BE2C (cell line): ENCODE measurements at regions not wholly inside any gene's neighbourhood (a gene's known extent, or its start where the extent isn't known, plus 50 kb on each side); places are given as distances from the start of the nearest gene placed in this dataset.

Experiments
- DNase-seq: peaks from one replicate; pipeline ENCODE4 v3.0.0-alpha.2; 2020
- H3K27me3 ChIP-seq: fragments of 250-450 bp; sonication (Bioruptor Pico); 2 replicates; pipeline ENCODE4 v1.5.1; 2020; ENCODE audit warnings: mild to moderate bottlenecking
- H3K36me3 ChIP-seq: fragments of 250-450 bp; sonication (Bioruptor Pico); 2 replicates; pipeline ENCODE4 v1.5.1; 2020; ENCODE audit warnings: mild to moderate bottlenecking
- H3K4me1 ChIP-seq: fragments of 250-450 bp; sonication (Bioruptor Pico); 2 replicates; pipeline ENCODE4 v1.5.1; 2020
- H3K4me3 ChIP-seq: 2 replicates; pipeline ENCODE4 v1.5.1; 2011; ENCODE audit warnings: low read depth, low read length
- H3K9me3 ChIP-seq: fragments of 250-450 bp; sonication (Bioruptor Pico); 2 replicates; pipeline ENCODE4 v1.5.1; 2020
- CTCF ChIP-seq: IDR thresholded peaks from 2 replicates; pipeline ENCODE4 v1.5.1; 2012; ENCODE audit warnings: mild to moderate bottlenecking, low read depth, low read length

DNA sequence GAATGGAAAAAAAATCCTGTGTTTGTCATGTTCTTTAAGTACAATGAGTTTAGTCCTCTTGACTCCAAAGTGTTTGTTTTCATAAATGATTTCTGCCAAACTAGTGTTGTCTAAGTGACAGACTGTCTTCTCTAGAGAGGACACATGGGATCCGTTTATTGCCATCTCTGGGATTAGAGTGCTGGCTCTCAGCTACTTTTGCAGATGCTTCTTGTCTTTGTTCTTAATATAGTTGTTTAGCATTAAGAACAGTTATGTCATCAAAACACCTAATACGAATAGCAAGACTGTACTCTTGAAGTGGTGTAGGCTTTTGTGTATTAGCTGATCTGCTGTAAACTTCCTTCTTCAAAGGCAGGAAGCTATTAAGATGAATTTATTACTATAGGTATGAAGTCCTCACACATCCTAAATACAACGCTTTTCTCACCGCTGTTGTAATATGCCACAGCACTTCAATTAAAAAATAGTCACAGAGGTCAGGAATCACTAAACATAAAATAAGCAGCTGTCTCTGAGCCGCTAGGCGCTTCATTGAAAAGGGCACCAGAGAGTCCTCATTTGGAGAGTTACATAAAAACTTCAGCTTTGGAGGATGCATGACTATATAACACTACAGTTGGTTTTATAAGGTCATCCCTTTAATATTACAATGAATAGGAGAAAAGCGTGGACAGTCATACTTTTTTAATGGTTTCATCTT lies 128.3 kb upstream of the ZNF385D start:
- no peaks in the 10 kb centered on the region for H3K36me3 ChIP-seq
- DNase-seq: no peak
- no peak for TF ChIP-seq CTCF
- no peaks in the 10 kb centered on the region for H3K4me1 ChIP-seq
- no peaks in the 10 kb centered on the region for H3K27me3 ChIP-seq
- H3K9me3 ChIP-seq: no peaks in the 10 kb centered on the region
- H3K4me3 ChIP-seq: no peak overlapping the region

- no peak for DNase-seq
- Histone ChIP-seq H3K4me3 (no peak overlapping the region), H3K36me3 (no peaks in the 10 kb centered on the region), H3K9me3 (no peaks in the 10 kb centered on the region), H3K27me3 (no peaks in the 10 kb centered on the region), H3K4me1 (no peaks in the 10 kb centered on the region)
- TF ChIP-seq CTCF: no peak
These were observed 137.6 kb upstream of the ZNF385D start for GRCh38 chr3:21888656-21889055.

DNA sequence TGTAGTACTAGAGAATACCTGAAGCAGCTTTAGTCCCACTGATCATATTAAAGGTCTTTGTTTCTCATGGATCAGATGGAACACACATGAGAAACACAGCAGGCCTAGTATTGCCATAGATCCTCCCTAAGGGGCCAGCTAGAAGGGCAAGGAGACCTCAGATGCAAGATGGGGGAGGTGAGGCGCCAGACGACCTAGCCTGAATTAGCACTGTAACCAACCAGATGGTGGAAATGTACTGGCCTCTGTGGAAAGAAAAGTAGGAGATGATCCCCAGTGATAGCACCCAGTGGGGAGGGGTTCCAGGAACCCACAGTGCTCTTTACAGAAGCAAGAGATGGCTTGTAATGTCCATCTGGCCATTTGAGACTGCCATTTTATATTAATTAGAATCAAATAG lies 138.2 kb upstream of the ZNF385D start:
- Histone ChIP-seq H3K4me1 (no peaks in the 10 kb centered on the region), H3K36me3 (no peaks in the 10 kb centered on the region), H3K4me3 (no peak overlapping the region), H3K27me3 (no peaks in the 10 kb centered on the region), H3K9me3 (no peaks in the 10 kb centered on the region)
- no peak for TF ChIP-seq CTCF
- no peak for DNase-seq

GRCh38 chr3:21892104-21892503 lies 141.1 kb upstream of the ZNF385D start:
- H3K27me3 ChIP-seq: no peaks in the 10 kb centered on the region
- no peak overlapping the region for H3K4me3 ChIP-seq
- DNase-seq: no peak
- H3K9me3 ChIP-seq: no peaks in the 10 kb centered on the region
- H3K36me3 ChIP-seq: no peaks in the 10 kb centered on the region
- TF ChIP-seq CTCF: no peak
- H3K4me1 ChIP-seq: no peaks in the 10 kb centered on the region

- no peak for TF ChIP-seq CTCF
- H3K27me3 ChIP-seq: no peaks in the 10 kb centered on the region
- H3K4me1 ChIP-seq: no peaks in the 10 kb centered on the region
- no peak for DNase-seq
- H3K4me3 ChIP-seq: no peak overlapping the region
- H3K36me3 ChIP-seq: no peaks in the 10 kb centered on the region
- H3K9me3 ChIP-seq: no peaks in the 10 kb centered on the region
These were observed 142.2 kb upstream of the ZNF385D start for GRCh38 chr3:21893242-21893641.

DNA sequence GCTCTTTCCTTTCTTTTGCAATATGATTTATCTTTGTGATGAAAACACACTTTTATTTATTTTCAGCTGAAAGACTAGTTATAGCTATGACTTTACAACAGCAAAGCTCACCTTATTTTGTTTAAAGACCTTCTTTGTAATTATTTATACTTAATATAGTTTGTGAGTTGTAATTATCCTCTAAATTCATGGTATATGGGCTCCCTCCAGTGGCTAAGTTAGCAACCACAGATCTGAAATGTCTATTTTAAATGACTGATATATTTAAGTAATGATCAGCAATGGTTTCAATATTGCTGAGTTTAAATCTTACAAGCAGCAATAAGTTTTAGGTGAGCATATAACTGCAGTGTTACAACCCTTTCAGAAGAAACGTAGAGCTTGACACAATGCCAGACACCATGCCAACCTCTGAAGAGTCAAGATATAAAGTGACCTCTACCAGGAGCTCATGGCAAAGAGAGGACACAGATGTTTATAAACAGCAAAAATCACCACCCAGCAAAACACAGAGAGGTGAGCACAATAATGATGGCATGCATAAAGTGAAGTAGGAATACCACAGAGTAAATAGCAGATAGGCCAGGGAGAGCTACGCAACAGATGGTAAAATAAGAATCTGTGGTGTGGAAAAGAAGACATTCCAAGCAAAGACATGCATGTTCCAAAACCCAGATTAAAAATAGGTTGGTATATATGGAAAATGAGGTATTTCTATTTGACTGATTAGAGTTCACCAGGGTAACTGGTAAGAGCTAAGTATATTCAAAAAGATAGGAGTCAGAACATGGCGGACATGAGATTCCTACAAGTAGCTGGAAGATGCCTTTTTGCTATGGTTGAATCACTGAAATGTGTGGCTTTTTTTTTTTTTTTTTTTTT lies 143.7 kb upstream of the ZNF385D start:
- Histone ChIP-seq H3K4me3 (no peak overlapping the region), H3K27me3 (no peaks in the 10 kb centered on the region), H3K36me3 (no peaks in the 10 kb centered on the region), H3K9me3 (no peaks in the 10 kb centered on the region), H3K4me1 (no peaks in the 10 kb centered on the region)
- no peak for DNase-seq
- TF ChIP-seq CTCF: no peak
